UCSD-AML1 (cell line): ENCODE measurements at regions not wholly inside any gene's neighbourhood (a gene's known extent, or its start where the extent isn't known, plus 50 kb on each side); places are given as distances from the start of the nearest gene placed in this dataset.
"Not testable (repeated sequence)": the region's sequence is repeated elsewhere in the genome, so short reads cannot be mapped to it uniquely, and the experiment has no call there.

Experiments
- DNase-seq: peaks from one replicate; lab custom pipeline; 2025; ENCODE audit not compliant: unreplicated experiment; lab: John Stamatoyannopoulos, UW

- no peak for DNase-seq
Measured at GRCh38 chr10:83713423-83713822, 425.9 kb upstream of the GHITM start.

- DNase-seq = no peak
Measured at GRCh38 chr10:83723080-83723479, 416.2 kb upstream of the GHITM start.

- no peak for DNase-seq
Measured at GRCh38 chr10:83724471-83725241, 414.7 kb upstream of the GHITM start.

- no peak for DNase-seq
Measured at GRCh38 chr10:83725567-83725966, 413.7 kb upstream of the GHITM start.

GRCh38 chr10:83734278-83734677 lies 405.0 kb upstream of the GHITM start:
- no peak for DNase-seq

- no peak for DNase-seq
Measured at GRCh38 chr10:83736008-83736407, 403.3 kb upstream of the GHITM start.

GRCh38 chr10:83750604-83751003 lies 388.7 kb upstream of the GHITM start:
- DNase-seq = no peak

- DNase-seq = no peak
Measured at GRCh38 chr10:83753490-83753889, 385.8 kb upstream of the GHITM start.

GRCh38 chr10:83754857-83755256 lies 384.5 kb upstream of the GHITM start:
- no peak for DNase-seq

- DNase-seq = no peak
Measured at GRCh38 chr10:83760142-83760541, 379.2 kb upstream of the GHITM start.

GRCh38 chr10:83764666-83765065 lies 374.6 kb upstream of the GHITM start:
- no peak for DNase-seq

- DNase-seq = no peak
Measured at GRCh38 chr10:83765731-83766130, 373.6 kb upstream of the GHITM start.

- DNase-seq = no peak
Measured at GRCh38 chr10:83769281-83769820, 370.0 kb upstream of the GHITM start.

GRCh38 chr10:83786701-83787100 lies 352.6 kb upstream of the GHITM start:
- DNase-seq = not testable (repeated sequence)

- DNase-seq = no peak
Measured at GRCh38 chr10:83801983-83802382, 337.3 kb upstream of the GHITM start.

- DNase-seq = no peak
Measured at GRCh38 chr10:83806717-83807116, 332.6 kb upstream of the GHITM start.

- no peak for DNase-seq
Measured at GRCh38 chr10:83809001-83809400, 330.3 kb upstream of the GHITM start.

- DNase-seq = no peak
Measured at GRCh38 chr10:83816942-83817341, 322.4 kb upstream of the GHITM start.

- no peak for DNase-seq
Measured at GRCh38 chr10:83817797-83818196, 321.5 kb upstream of the GHITM start.

- no peak for DNase-seq
Measured at GRCh38 chr10:83819609-83820008, 319.7 kb upstream of the GHITM start.

- DNase-seq = no peak
Measured at GRCh38 chr10:83820033-83820432, 319.3 kb upstream of the GHITM start.

- no peak for DNase-seq
Measured at GRCh38 chr10:83824099-83824498, 315.2 kb upstream of the GHITM start.

- DNase-seq = no peak
Measured at GRCh38 chr10:83834096-83834495, 305.2 kb upstream of the GHITM start.
